ENCODE measurements at regions not wholly inside any gene's neighbourhood (a gene's known extent, or its start where the extent isn't known, plus 50 kb on each side); places are given as distances from the start of the nearest gene placed in this dataset.

DNA sequence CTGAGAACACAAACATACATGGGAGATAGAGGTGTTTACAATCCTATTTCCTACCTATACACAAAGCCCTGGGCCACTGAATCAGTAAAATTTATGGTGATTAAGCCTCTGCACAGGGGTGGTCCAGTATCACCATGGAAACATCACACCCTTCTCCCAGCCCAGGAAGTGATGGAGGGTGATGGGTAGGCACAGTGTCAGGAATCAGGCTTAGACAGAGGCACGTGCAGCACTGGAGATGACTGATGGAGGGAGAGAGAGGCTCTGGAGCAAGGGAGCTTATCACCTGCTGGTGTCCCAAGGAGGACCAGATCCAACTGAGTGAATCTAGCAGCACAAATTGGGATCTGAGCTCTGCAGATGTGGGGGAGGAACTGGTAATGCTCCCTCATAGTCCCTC, 117.2 kb downstream of the RPIA start:
- no peak overlapping the region for H3K27ac Mint-ChIP-seq (ENCODE audit: unreplicated experiment)
- no peak for DNase-seq
- H3K9me3 ChIP-seq: no peaks in the 10 kb centered on the region
- no peak overlapping the region for H3K4me3 Mint-ChIP-seq (ENCODE audit: unreplicated experiment)
- H3K36me3 ChIP-seq (ENCODE audit: control insufficient read depth, insufficient read depth, low read length): no peaks in the 10 kb centered on the region
- H3K4me1 Mint-ChIP-seq (ENCODE audit: low read depth, unreplicated experiment): no peaks in the 10 kb centered on the region
- H3K36me3 Mint-ChIP-seq (ENCODE audit: insufficient read depth, unreplicated experiment): no peaks in the 10 kb centered on the region
- no peak overlapping the region for H3K4me3 ChIP-seq (ENCODE audit: low read depth, low read length)
- H3K27me3 Mint-ChIP-seq (ENCODE audit: insufficient read depth, unreplicated experiment): peaks cover 8% of the 10 kb centered on the region
- H3K9me3 Mint-ChIP-seq (ENCODE audit: unreplicated experiment): no peaks in the 10 kb centered on the region
- no peak for TF ChIP-seq CTCF (IDR thresholded peaks at IDR 0.05; ENCODE audit: insufficient read depth in 1 of 2, low read depth in 1 of 2, low read length in 1 of 2, severe bottlenecking in 1 of 2, unreplicated experiment in 1 of 2)
- no peaks in the 10 kb centered on the region for H3K4me1 ChIP-seq
- CTCF ChIA-PET: no interaction called here
- POLR2A ChIA-PET: no interaction called here
- intact Hi-C loops (cut with micrococcal nuclease; ENCODE audit: unreplicated experiment): no loop called here
- no TSS peak for BruUV-seq (replicated peaks)
- no peaks in the 10 kb centered on the region for H3K27me3 ChIP-seq (replicated peaks; ENCODE audit: control insufficient read depth, insufficient read depth, low read length)

DNA sequence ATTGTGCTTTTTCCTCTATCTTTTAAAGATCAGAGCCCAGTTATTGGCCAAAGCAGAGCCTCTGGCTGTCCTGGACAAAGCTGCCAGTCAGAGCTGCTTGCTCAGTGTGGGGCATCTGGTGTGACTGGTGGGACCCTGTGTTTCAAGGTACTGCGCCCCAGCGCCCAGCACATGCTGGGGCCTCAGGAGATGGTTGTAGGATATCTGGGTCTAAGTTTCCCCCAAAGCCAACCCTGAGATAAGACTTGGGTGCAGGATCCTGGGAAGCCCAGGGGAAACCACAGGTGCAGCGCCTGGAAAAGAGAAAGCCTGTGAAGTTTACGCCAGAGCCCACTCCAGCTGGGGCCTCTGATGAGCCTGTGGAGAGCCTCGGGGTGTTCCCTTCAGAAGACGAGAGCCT, 117.7 kb downstream of the RPIA start:
- TF ChIP-seq CTCF (IDR thresholded peaks at IDR 0.05; ENCODE audit: insufficient read depth in 1 of 2, low read depth in 1 of 2, low read length in 1 of 2, severe bottlenecking in 1 of 2, unreplicated experiment in 1 of 2): no peak
- Mint-ChIP-seq H3K27ac (ENCODE audit: unreplicated experiment) (no peak overlapping the region), H3K27me3 (ENCODE audit: insufficient read depth, unreplicated experiment) (peaks cover 8% of the 10 kb centered on the region), H3K9me3 (ENCODE audit: unreplicated experiment) (no peaks in the 10 kb centered on the region), H3K4me1 (ENCODE audit: low read depth, unreplicated experiment) (no peaks in the 10 kb centered on the region), H3K4me3 (ENCODE audit: unreplicated experiment) (no peak overlapping the region), H3K36me3 (ENCODE audit: insufficient read depth, unreplicated experiment) (no peaks in the 10 kb centered on the region)
- Histone ChIP-seq H3K36me3 (ENCODE audit: control insufficient read depth, insufficient read depth, low read length) (no peaks in the 10 kb centered on the region), H3K4me1 (no peaks in the 10 kb centered on the region), H3K4me3 (ENCODE audit: low read depth, low read length) (no peak overlapping the region), H3K27me3 (replicated peaks; ENCODE audit: control insufficient read depth, insufficient read depth, low read length) (no peaks in the 10 kb centered on the region), H3K9me3 (no peaks in the 10 kb centered on the region)
- POLR2A ChIA-PET: no interaction called here
- BruUV-seq (replicated peaks): no TSS peak
- intact Hi-C loops (cut with micrococcal nuclease; ENCODE audit: unreplicated experiment): no loop called here
- no peak for DNase-seq
- CTCF ChIA-PET: no interaction called here

DNA sequence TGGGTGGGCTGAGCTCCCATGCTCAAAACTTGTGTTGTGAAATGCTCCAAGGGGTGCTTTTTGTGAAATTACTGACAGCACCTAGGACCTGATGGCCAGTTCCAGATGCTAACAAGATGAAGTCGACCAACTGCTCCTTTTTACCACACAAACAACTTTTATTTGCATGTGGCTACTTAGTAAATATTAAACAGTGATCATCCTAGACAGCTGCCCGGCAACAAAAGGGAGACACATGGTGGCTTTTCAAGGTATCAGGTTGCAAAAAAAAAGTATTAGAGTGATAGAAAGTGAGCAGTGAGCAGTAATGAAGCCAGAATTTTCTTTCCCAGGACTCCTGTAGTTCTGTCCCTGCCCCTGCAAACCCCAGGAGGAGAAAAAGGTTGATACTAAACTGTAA, 118.5 kb downstream of the RPIA start:
- ChIA-PET CTCF (no interaction called here), POLR2A (no interaction called here)
- H3K4me1 Mint-ChIP-seq (ENCODE audit: low read depth, unreplicated experiment): no peaks in the 10 kb centered on the region
- Histone ChIP-seq H3K4me1 (no peaks in the 10 kb centered on the region), H3K36me3 (ENCODE audit: control insufficient read depth, insufficient read depth, low read length) (no peaks in the 10 kb centered on the region), H3K9me3 (no peaks in the 10 kb centered on the region; the same call in 1 of the 2 replicates), H3K27me3 (replicated peaks; ENCODE audit: control insufficient read depth, insufficient read depth, low read length) (no peaks in the 10 kb centered on the region), H3K4me3 (ENCODE audit: low read depth, low read length) (no peak overlapping the region)
- no TSS peak for BruUV-seq (replicated peaks)
- H3K36me3 Mint-ChIP-seq (ENCODE audit: insufficient read depth, unreplicated experiment): no peaks in the 10 kb centered on the region
- no peak for DNase-seq
- no peak for TF ChIP-seq CTCF (IDR thresholded peaks at IDR 0.05; ENCODE audit: insufficient read depth in 1 of 2, low read depth in 1 of 2, low read length in 1 of 2, severe bottlenecking in 1 of 2, unreplicated experiment in 1 of 2)
- intact Hi-C loops (cut with micrococcal nuclease; ENCODE audit: unreplicated experiment): no loop called here
- H3K27ac Mint-ChIP-seq (ENCODE audit: unreplicated experiment): no peak overlapping the region
- H3K27me3 Mint-ChIP-seq (ENCODE audit: insufficient read depth, unreplicated experiment): peaks cover 8% of the 10 kb centered on the region
- peaks cover 6% of the 10 kb centered on the region for H3K9me3 Mint-ChIP-seq (ENCODE audit: unreplicated experiment)
- no peak overlapping the region for H3K4me3 Mint-ChIP-seq (ENCODE audit: unreplicated experiment)
